HG02938 (cell line): ENCODE measurements at regions not wholly inside any gene's neighbourhood (a gene's known extent, or its start where the extent isn't known, plus 50 kb on each side); places are given as distances from the start of the nearest gene placed in this dataset.
"Not testable (repeated sequence)": the region's sequence is repeated elsewhere in the genome, so short reads cannot be mapped to it uniquely, and the experiment has no call there.

ENCODE experiments used
- ATAC-seq: cut with Tn5 transposase; IDR thresholded peaks from one replicate; pipeline ENCODE4 v1.9.1; 2021; ENCODE audit warnings: mild to moderate bottlenecking, moderate library complexity; ENCODE audit not compliant: unreplicated experiment

- ATAC-seq, result no peak
These were observed 1087.1 kb upstream of the POT1 start for GRCh38 chr7:126016722-126017121.

- ATAC-seq, result no peak
These were observed 1075.4 kb upstream of the POT1 start for GRCh38 chr7:126005064-126005463.

DNA sequence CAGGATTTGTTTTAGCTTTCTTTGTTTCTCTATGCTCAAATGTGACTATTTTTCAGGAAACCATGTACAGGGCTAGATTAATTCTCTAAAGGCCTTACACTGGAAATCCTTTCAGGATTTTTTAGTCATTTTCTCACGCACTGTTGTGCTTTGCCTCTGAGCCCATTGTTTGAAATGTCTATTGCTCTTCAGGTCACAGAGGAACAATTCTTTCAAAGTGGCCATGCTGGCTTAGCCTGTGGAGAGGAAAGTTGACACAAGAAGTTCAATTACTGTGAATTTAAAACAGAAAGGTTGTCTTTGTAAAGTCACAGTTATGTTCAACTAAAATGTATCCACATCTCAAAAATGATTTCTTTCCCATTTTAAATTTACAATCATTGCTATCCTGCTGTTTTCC, 1071.7 kb upstream of the POT1 start:
- ATAC-seq, result no peak

DNA sequence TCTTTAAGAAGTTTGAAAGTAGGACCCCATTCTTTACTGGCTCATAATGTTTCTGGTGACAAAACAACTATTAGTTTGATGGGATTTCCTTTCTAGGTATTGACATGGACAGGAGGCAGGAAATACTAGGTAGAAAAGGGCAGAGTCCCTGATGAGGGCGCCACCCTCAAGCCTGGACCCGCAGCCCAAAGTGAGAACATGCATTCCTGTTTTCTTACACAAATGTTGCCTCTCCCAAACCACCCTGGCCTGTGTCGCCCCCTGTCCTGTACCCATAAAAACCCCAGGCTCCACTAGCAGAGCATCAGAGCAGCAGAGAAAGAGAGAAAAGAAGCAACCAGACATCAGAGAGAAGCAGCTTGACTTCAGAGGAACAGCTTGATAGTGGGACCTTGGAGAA, 1055.2 kb upstream of the POT1 start:
- ATAC-seq, result no peak

DNA sequence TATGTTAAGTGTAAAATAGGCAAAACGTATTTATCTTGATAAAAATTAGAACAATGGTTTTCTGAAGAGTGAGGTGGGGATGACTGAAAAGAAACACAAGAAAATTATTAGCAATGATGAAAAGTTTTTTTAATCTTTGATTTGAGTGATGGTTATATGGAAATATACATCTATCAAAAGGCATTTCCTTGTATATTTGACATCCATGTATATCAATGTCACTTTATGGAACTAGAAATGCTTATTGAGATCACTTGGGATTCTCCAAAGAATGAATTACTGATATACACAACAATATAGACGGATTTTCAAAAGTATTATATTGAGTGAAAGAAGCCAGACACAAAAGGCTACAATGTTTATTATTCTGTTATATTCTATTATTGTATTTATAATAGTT, 1042.0 kb upstream of the POT1 start:
- ATAC-seq, result no peak

- ATAC-seq, result no peak
These were observed 1036.8 kb upstream of the POT1 start for GRCh38 chr7:125966278-125967048.

DNA sequence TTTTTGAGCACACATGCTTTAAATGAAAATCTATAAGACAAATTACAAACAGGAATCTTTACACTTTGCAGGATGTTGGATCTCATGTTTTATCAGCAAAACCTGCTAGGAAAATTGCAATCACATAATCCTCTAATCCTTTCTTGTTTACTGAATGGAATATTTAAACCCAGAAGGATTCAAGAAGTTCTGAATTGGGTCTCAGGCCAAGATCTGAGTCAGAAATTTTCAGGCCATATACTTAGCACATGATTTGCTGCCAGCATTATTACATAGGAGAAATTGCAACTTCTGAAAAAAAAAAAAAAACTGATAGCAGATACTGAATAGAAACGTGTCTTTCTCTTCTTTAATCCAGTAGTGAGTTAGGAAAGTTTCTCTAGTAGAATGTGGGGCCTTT, 1005.3 kb upstream of the POT1 start:
- no peak for ATAC-seq

DNA sequence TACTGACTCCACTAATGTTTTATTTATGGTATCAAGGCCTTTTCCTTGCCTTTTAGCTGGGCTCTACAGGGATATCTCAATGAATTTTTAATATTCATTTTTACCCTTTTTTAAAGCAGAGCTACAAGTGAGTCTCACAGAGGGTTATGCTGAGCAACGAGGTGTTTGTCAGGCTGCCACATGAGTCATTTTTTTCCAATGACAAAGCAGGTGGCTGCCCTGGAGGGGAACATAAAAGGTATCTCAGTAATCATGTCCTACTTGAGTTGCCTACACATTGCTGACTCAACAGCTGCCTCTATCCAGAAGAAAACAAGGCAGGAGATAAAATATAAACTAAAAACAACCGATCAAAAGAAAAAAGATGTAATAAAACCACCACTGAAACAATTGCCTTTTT, 1004.9 kb upstream of the POT1 start:
- ATAC-seq, result no peak

DNA sequence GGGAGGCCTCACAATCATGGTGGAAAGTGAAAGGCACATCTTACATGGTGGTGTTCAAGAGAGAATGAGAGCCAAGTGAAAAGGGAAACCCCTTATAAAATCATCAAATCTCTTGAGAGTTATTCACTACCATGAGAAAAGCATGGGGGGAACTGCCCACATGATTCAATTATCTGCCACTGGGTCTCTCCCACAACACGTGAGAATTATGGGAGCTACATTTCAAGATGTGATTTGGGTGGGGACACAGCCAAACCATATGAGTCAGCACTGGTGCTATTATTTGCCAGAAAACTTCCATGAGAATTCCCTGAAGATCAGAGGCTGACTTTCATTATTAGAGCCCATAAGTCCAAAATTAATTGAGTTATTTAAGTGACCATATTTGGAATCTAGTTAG, 1001.2 kb upstream of the POT1 start:
- no peak for ATAC-seq

DNA sequence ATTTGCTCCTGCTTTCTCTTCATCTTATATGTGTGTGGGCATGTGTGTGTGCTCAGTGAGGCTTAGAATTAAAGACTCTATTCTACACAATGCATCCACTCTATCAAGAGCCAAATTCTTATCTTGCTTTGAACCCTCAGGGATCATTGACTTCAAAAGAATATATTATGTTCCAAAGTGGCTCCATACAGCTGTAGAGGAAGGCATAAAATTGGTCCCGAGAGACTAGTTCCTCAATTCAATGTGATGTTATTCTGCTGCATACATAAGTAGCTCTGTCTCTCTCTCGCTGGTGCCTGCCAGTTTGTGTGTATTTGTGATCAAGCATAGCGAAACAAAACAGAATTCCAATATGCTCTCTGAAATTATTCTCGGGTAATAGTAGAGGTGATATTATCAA, 997.9 kb upstream of the POT1 start:
- no peak for ATAC-seq

DNA sequence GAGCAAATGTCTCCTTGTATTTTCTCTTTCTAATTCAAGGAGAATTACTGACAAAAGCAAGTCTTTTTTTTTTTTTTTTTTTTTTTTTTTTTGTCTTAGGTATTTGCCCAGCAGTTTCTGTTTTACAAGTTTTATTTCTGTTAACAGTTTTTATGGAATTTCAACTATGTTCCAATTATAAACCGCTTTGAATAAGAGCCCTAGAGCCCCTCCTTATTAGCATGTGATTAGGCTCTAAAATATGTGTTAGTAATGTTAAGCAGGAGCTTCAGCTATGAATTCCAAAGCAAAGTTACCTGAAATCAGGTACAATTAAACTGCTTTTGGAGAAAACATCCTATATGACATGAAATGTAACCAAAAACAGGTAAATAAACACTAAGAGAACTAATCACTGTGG, 997.0 kb upstream of the POT1 start:
- ATAC-seq, result no peak

- ATAC-seq, result no peak
These were observed 994.4 kb upstream of the POT1 start for GRCh38 chr7:125924037-125924436.

- ATAC-seq, result not testable (repeated sequence)
These were observed 985.8 kb upstream of the POT1 start for GRCh38 chr7:125915381-125915948.

GRCh38 chr7:125908711-125909110, 979.1 kb upstream of the POT1 start:
- ATAC-seq, result no peak

GRCh38 chr7:125899577-125899976, 970.0 kb upstream of the POT1 start:
- ATAC-seq, result no peak

DNA sequence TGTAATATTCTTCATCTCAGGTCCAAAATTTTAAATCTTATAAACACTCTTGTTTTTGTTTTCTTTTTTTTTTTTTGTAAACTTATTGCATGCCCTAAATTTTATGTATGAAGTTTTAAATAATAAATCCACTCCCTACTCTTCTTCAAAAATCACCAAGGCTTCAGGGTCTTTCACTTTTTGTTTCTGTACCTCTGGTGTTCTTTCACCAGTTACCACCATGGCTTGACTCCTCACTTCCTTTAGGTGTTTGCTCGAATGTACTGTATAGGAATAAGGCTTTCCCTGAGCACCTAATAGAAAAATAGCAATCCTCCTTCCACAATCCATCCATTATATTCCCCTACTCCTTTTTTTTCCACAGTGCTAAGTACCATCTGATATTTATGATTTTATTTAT, 962.8 kb upstream of the POT1 start:
- no peak for ATAC-seq

DNA sequence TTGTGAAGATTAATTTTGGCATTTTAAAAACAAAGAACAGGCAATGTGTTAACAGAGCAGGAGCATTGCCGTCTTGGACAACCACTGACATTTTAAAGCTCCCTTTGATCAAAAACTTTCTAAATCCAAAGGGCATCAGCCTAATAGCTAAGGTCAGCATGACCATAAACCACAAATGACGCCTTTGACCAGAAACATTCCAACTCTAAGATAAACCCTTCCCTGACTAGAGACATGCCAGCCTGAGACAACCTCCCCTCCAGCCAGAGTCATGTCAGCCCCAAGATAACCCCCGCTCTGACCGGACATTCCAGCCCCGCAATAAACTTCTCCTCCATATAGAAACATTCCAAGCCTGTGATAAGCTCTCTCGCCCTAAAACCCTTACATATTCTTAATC, 949.4 kb upstream of the POT1 start:
- no peak for ATAC-seq

GRCh38 chr7:125878235-125878956, 948.8 kb upstream of the POT1 start:
- no peak for ATAC-seq

GRCh38 chr7:125877246-125877645, 947.6 kb upstream of the POT1 start:
- ATAC-seq, result no peak

DNA sequence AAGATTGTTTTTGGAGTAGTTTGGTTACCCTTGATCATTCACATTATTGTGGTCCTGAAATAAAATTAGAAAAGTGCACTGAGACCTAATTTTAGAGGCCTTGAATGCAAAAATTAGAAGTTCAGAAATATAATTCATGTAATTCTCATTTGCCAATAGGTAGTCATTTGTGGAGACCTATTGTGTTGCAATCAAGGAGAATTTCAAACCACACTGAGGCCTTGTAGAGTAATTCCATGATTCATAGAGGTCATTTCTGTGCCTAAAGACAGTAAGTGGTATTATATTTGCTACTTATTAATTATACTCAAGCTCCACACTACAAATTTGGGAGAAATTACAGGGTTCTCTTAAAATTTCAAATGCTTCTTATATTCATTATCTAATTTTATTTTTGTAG, 946.8 kb upstream of the POT1 start:
- no peak for ATAC-seq

DNA sequence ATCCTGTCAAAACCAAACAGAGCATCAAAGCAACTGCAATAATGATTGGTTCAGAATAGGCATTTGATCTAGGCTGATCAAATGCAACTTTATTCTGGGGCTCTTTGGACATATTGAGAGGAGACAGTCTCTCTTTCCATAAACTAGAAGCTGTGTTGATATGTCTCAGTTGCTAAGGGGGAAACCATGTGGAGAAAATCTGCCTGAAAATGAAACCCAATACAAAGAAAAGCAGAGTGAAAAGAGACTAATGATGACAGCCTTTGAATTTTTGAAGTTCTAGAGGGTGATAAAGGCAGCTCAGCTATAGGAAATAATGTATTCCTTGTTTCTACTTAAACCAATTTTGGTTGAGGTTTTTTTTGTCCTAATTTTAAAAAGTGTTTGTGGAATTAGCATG, 941.8 kb upstream of the POT1 start:
- ATAC-seq, result no peak

GRCh38 chr7:125857606-125858005, 928.0 kb upstream of the POT1 start:
- ATAC-seq, result no peak
